ENCODE measurements at regions not wholly inside any gene's neighbourhood (a gene's known extent, or its start where the extent isn't known, plus 50 kb on each side); places are given as distances from the start of the nearest gene placed in this dataset.

DNA sequence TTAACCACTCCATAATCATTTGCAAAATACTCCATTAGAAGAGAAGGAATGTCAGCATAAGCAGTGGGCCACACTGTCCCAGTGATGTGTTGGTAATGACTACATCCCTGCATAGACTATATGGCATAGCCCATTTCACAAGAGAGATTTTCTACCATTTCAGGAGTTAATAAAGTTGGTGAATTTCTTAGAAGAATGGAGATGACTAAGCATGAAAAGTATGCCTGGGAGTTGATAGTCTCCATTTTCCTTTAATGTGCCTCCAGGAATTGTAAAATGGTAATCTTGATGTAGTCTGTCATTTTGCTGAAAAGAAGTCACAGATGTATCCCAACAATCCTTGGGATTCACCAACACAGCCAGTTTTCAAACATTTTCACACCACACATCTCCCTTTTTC lies 608.8 kb upstream of the CHRM3 start (continued):
- TF ChIP-seq, protein P1, sequence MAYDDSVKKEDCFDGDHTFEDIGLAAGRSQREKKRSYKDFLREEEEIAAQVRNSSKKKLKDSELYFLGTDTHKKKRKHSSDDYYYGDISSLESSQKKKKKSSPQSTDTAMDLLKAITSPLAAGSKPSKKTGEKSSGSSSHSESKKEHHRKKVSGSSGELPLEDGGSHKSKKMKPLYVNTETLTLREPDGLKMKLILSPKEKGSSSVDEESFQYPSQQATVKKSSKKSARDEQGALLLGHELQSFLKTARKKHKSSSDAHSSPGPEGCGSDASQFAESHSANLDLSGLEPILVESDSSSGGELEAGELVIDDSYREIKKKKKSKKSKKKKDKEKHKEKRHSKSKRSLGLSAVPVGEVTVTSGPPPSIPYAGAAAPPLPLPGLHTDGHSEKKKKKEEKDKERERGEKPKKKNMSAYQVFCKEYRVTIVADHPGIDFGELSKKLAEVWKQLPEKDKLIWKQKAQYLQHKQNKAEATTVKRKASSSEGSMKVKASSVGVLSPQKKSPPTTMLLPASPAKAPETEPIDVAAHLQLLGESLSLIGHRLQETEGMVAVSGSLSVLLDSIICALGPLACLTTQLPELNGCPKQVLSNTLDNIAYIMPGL (CRISPR knock-in tag; IDR thresholded peaks at IDR 0.05): no peak
- no peak for TF ChIP-seq PTBP1 (IDR thresholded peaks at IDR 0.05; ENCODE audit: low read depth, low read length)
- TF ChIP-seq NFRKB (IDR thresholded peaks at IDR 0.05; ENCODE audit: low read depth): no peak
- TF ChIP-seq, protein P2, sequence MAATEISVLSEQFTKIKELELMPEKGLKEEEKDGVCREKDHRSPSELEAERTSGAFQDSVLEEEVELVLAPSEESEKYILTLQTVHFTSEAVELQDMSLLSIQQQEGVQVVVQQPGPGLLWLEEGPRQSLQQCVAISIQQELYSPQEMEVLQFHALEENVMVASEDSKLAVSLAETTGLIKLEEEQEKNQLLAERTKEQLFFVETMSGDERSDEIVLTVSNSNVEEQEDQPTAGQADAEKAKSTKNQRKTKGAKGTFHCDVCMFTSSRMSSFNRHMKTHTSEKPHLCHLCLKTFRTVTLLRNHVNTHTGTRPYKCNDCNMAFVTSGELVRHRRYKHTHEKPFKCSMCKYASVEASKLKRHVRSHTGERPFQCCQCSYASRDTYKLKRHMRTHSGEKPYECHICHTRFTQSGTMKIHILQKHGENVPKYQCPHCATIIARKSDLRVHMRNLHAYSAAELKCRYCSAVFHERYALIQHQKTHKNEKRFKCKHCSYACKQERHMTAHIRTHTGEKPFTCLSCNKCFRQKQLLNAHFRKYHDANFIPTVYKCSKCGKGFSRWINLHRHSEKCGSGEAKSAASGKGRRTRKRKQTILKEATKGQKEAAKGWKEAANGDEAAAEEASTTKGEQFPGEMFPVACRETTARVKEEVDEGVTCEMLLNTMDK (IDR thresholded peaks at IDR 0.05; ENCODE audit: borderline replicate concordance, insufficient read depth, low read depth, low read length, poor library complexity, severe bottlenecking): no peak
- TF ChIP-seq, protein P3, sequence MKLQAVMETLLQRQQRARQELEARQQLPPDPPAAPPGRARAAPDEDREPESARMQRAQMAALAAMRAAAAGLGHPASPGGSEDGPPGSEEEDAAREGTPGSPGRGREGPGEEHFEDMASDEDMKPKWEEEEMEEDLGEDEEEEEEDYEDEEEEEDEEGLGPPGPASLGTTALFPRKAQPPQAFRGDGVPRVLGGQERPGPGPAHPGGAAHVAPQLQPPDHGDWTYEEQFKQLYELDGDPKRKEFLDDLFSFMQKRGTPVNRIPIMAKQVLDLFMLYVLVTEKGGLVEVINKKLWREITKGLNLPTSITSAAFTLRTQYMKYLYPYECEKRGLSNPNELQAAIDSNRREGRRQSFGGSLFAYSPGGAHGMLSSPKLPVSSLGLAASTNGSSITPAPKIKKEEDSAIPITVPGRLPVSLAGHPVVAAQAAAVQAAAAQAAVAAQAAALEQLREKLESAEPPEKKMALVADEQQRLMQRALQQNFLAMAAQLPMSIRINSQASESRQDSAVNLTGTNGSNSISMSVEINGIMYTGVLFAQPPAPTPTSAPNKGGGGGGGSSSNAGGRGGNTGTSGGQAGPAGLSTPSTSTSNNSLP (IDR thresholded peaks at IDR 0.05; ENCODE audit: borderline replicate concordance, low read depth, low read length): no peak
- TF ChIP-seq, protein P4, sequence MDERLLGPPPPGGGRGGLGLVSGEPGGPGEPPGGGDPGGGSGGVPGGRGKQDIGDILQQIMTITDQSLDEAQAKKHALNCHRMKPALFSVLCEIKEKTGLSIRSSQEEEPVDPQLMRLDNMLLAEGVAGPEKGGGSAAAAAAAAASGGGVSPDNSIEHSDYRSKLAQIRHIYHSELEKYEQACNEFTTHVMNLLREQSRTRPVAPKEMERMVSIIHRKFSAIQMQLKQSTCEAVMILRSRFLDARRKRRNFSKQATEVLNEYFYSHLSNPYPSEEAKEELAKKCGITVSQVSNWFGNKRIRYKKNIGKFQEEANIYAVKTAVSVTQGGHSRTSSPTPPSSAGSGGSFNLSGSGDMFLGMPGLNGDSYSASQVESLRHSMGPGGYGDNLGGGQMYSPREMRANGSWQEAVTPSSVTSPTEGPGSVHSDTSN (CRISPR knock-in tag; IDR thresholded peaks at IDR 0.05; ENCODE audit: low read depth): no peak
- TF ChIP-seq, protein P4 (tag; conservative IDR thresholded peaks at IDR 0.05; ENCODE audit: low read depth): no peak
- TF ChIP-seq ZNF780A (CRISPR knock-in tag; IDR thresholded peaks at IDR 0.05): no peak
- no peak for TF ChIP-seq ZNF354B (CRISPR knock-in tag; IDR thresholded peaks at IDR 0.05)

Measured in K562 (cell line).